Kidney epithelial cell (primary cell): ENCODE measurements at regions not wholly inside any gene's neighbourhood (a gene's known extent, or its start where the extent isn't known, plus 50 kb on each side); places are given as distances from the start of the nearest gene placed in this dataset.
"Not testable (repeated sequence)": the region's sequence is repeated elsewhere in the genome, so short reads cannot be mapped to it uniquely, and the experiment has no call there.

Source experiments
- DNase-seq: peaks from one replicate; pipeline ENCODE4 v3.0.0-alpha.2; 2010; ENCODE audit warnings: low read depth
- H3K27me3 ChIP-seq: 2 replicates; pipeline ENCODE4 v1.6.0; 2011; ENCODE audit warnings: low read length; ENCODE audit not compliant: control insufficient read depth, insufficient read depth
- H3K36me3 ChIP-seq: 2 replicates; pipeline ENCODE4 v1.5.1; 2011; ENCODE audit warnings: low read length; ENCODE audit not compliant: control insufficient read depth, insufficient read depth
- H3K4me3 ChIP-seq: 2 replicates; pipeline ENCODE4 v1.5.1; 2011; ENCODE audit warnings: low read depth, mild to moderate bottlenecking, control low read depth, low read length
- TF ChIP-seq, protein P1 (sequence below): IDR thresholded peaks from 2 replicates; pipeline ENCODE4 v1.5.1; 2011; ENCODE audit warnings: mild to moderate bottlenecking, moderate library complexity, low read length, control low read depth, inconsistent platforms; ENCODE audit not compliant: insufficient read depth, poor library complexity, severe bottlenecking

DNA sequence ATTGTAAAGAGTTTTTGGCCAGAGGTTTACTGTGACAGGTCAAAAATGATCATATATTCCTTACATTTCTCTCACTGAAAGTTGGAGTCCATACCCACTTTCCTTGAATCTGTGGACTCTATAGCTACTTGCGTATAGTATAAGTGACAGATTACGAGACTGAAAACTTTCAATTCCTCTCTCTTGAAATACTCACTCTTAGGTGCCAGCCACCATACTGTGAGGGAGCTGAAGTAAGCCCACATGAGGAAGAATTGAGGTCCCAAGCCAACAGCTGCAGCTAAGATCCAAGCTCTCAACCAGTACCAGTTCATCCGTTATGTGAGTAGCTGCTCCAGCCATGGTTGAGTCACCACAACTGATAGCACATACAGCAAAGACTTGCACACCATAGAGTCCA, 128.1 kb upstream of the FAM174A start:
- H3K36me3 ChIP-seq: no peaks in the 10 kb centered on the region
- no peak for DNase-seq
- no peak overlapping the region for H3K4me3 ChIP-seq
- H3K27me3 ChIP-seq: no peaks in the 10 kb centered on the region
- TF ChIP-seq, protein P1, sequence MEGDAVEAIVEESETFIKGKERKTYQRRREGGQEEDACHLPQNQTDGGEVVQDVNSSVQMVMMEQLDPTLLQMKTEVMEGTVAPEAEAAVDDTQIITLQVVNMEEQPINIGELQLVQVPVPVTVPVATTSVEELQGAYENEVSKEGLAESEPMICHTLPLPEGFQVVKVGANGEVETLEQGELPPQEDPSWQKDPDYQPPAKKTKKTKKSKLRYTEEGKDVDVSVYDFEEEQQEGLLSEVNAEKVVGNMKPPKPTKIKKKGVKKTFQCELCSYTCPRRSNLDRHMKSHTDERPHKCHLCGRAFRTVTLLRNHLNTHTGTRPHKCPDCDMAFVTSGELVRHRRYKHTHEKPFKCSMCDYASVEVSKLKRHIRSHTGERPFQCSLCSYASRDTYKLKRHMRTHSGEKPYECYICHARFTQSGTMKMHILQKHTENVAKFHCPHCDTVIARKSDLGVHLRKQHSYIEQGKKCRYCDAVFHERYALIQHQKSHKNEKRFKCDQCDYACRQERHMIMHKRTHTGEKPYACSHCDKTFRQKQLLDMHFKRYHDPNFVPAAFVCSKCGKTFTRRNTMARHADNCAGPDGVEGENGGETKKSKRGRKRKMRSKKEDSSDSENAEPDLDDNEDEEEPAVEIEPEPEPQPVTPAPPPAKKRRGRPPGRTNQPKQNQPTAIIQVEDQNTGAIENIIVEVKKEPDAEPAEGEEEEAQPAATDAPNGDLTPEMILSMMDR: no peak

DNA sequence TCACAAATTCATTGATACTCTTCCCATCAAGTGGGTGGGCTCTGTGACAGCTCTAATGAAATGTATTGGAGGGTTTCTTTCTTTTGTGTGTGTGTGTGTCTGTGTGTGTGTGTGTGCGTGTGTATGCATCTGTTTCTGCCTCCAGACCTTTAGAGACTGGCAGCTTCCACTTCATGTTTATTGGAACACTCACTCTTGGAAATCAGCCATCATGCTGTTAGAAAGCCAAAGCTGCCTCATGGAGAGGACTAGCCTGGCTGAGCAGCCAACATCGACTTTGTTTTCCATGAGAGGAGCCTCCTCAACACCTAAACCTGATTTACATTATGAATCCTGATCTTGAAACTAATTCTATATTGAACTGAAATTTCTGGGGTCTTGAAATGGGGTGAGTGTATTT, 128.5 kb upstream of the FAM174A start:
- TF ChIP-seq, protein P1: no peak
- no peaks in the 10 kb centered on the region for H3K36me3 ChIP-seq
- no peak overlapping the region for H3K4me3 ChIP-seq
- no peak for DNase-seq
- H3K27me3 ChIP-seq: no peaks in the 10 kb centered on the region

- Histone ChIP-seq H3K27me3 (no peaks in the 10 kb centered on the region), H3K4me3 (no peak overlapping the region), H3K36me3 (no peaks in the 10 kb centered on the region)
- DNase-seq: no peak
- TF ChIP-seq, protein P1: no peak
Measured at GRCh38 chr5:100402071-100402470, 133.1 kb upstream of the FAM174A start.

DNA sequence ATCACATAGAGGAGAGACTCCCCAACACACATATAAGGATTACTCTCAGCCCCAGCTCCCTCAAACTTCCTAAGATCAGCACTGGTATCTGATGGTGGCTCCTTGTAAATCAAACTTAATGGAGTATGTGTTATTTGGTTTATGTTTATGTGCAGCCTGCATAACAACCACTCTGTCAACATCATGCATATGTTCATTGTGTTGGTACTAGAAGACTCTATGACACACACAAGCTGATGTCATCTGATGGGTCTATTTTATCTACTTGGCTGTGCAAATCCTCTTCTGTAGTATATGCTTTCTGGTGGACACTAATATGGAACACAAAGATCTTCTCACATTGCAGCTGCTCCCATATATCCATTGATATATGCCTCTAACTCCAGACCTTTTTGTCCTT, 134.0 kb upstream of the FAM174A start:
- Histone ChIP-seq H3K4me3 (no peak overlapping the region), H3K36me3 (no peaks in the 10 kb centered on the region), H3K27me3 (no peaks in the 10 kb centered on the region)
- TF ChIP-seq, protein P1: no peak
- DNase-seq: no peak

DNA sequence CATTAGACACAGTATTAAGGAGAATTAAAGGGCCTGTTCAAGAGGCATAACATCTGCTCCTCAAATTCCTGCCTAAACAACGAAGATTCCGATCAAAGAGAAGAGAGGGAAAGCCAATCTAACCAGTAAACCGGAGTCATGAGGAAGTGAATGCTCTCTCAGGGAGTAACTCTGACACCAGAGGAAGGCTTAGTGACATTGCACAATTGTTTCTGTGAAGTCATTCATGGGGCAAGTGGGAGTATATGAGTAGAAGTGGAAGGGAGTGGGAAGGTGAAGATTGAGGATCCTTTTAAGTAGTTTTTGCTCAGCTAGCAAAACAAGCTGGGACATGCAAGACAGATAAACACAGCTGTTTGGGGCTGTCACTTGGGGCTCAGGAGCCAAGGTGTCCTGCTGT, 136.4 kb upstream of the FAM174A start:
- not testable (repeated sequence) for H3K27me3 ChIP-seq, DNase-seq, H3K36me3 ChIP-seq, H3K4me3 ChIP-seq

GRCh38 chr5:100379254-100379858, 155.8 kb upstream of the FAM174A start:
- not testable (repeated sequence) for H3K27me3 ChIP-seq, H3K4me3 ChIP-seq, DNase-seq, H3K36me3 ChIP-seq

GRCh38 chr5:100364757-100365478, 170.3 kb upstream of the FAM174A start:
- DNase-seq, H3K4me3 ChIP-seq, H3K36me3 ChIP-seq, H3K27me3 ChIP-seq: not testable (repeated sequence)

GRCh38 chr5:100364343-100364742, 170.8 kb upstream of the FAM174A start:
- not testable (repeated sequence) for DNase-seq, H3K4me3 ChIP-seq, H3K36me3 ChIP-seq, H3K27me3 ChIP-seq

GRCh38 chr5:100359998-100360397, 175.2 kb upstream of the FAM174A start:
- H3K27me3 ChIP-seq, DNase-seq, H3K36me3 ChIP-seq, H3K4me3 ChIP-seq: not testable (repeated sequence)

GRCh38 chr5:100346269-100346668, 188.9 kb upstream of the FAM174A start:
- not testable (repeated sequence) for H3K27me3 ChIP-seq, DNase-seq, H3K4me3 ChIP-seq, H3K36me3 ChIP-seq

DNA sequence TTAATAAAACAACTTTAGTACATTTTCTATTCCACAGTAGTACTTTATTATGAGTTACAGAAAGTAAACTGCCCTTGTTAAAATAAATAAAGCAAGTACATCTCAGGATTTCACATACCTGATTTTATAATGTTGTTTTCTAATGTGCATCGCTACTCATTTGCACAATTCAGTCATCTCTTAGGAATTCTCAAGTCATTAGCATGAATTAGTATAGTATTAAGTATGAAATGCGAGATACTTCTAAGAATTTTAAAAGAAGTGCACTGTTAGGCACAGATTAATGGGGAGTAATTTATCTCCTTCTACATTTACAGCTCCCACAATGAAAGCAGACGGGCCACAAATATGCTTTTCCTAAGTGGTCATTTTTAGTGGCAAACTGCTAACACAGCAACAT, 193.7 kb upstream of the FAM174A start:
- H3K4me3 ChIP-seq, H3K27me3 ChIP-seq, H3K36me3 ChIP-seq, DNase-seq: not testable (repeated sequence)
